NCI-H146 (cell line): ENCODE measurements at regions not wholly inside any gene's neighbourhood (a gene's known extent, or its start where the extent isn't known, plus 50 kb on each side); places are given as distances from the start of the nearest gene placed in this dataset.
"Not testable (repeated sequence)": the region's sequence is repeated elsewhere in the genome, so short reads cannot be mapped to it uniquely, and the experiment has no call there.

Source experiments
- DNase-seq: peaks from one replicate; lab custom pipeline; 2025; lab: John Stamatoyannopoulos, UW

DNA sequence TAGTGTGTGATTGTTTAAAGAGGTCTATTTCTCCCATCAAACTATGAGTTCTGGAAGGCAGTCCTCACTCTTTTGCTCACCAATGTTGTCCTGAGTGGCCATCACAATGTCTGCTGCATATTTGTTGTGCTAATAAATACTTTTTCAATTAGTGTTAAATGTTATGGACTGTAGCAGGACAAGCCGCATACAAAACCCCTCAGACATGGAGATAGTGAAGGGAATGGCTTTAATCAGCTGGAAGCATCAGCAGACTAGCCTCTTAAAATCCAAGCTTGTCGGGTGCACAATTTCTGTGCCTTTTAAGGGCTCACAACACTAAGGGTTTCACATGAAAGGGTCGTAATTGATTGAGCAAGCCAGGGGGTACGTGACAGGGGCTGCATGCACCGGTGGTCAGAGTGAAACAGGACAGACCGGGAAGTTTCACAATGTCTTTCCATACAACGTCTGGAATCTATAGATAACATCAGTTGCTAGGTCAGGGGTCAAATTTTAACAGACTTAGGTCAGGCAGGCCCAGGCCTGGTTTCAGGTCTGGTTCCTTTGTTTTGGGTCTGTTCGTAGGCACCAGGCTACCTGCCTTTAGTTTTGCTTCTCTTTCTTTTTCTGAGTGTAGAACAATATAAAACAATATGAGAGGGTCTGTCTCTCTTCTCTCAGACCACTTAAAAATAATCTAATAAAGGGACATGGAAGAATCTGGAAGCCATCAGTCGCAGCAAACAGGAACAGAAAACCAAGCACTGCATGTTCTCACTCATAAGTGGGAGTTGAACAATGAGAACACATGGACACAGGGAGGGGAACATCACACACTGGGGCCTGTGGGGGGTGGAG lies 327.6 kb upstream of the HTR1E start:
- no peak for DNase-seq

DNA sequence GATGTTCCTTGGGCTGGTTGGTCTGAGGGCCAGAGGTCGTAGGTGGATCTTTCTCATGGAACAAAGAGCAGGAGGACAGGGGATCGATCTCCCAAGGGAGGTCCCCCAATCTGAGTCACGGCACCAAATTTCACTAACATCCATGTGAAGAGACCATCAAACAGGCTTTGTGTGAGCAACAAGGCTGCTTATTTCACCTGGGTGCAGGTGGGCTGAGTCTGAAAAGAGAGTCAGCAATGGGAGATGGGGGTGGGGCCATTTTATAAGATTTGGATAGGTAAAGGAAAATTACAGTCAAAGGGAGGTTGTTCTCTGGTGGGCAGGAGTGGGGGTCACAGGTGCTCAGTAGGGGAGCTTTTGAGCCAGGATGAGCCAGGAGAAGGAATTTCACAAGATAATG lies 334.0 kb upstream of the HTR1E start:
- not testable (repeated sequence) for DNase-seq

DNA sequence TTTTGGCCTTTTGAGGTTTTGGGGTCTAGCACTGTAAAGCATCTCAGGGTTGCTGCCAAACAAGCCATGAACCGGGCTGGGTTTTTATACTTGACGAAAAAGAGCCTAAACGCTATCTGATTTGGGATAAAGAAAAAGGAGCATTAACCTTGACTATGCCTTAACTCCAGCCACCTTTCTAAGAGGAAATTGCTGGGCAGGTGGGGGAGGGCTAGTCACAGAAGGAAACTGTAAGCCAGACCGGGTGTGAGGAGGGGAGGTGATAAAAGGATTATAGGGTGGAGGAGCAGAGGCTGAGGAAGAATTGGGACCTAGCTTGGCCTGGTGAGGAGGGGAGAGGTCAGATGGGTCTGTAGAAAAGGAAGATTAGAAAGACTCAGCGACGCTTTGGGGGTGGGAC lies 335.2 kb upstream of the HTR1E start:
- DNase-seq, result not testable (repeated sequence)

GRCh38 chr6:86598969-86599368 lies 338.4 kb upstream of the HTR1E start:
- DNase-seq, result not testable (repeated sequence)

DNA sequence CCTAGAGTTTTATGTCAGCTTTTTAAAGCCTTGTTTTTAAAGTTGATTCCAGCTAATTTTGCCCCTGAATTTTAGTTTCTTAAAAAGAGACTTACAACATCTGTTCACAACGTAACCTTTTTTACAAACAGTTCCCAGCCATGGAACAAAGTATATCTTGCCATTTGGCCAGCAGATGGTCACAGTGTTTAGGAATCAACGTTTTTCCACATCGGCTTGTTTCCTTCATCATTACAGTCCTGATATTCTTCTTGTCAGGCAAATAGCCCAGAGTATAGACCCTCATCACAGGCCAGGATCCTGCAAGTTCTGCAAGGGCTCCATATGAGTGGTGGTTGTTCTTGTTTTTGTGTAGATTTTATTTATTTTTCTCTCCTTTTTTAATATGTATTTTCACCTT lies 341.7 kb upstream of the HTR1E start:
- no peak for DNase-seq

GRCh38 chr6:86586195-86586594 lies 351.1 kb upstream of the HTR1E start:
- no peak for DNase-seq

- DNase-seq, result no peak
Measured at GRCh38 chr6:86581833-86582232, 355.5 kb upstream of the HTR1E start.

- no peak for DNase-seq
Measured at GRCh38 chr6:86563197-86563596, 374.1 kb upstream of the HTR1E start.

GRCh38 chr6:86558318-86558717 lies 379.0 kb upstream of the HTR1E start:
- no peak for DNase-seq

DNA sequence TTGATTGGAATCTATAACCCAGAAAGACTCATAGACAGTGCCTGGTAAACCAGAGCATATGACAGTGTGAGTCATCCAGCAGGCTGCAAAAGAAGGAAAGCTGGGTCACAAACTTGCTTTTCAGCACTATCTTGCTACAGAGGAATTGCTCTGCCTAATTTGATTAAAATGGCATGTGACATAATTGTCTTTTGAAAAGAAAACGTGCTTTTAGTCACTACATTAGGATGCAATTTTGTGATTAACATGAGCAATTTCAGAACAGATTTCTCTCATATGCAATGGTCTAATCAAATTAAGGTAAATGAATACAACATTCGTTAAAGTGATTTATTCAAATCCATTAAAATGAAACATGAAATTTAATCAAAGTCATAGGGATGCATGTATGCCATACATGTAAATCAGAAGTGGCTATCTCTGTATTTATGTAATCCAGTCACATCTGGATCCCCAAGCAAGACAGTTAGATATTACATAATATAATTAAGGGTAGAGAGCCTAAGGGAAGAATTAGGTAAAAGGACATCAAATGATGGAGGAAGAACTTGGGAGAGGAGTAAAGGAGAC lies 400.0 kb upstream of the HTR1E start:
- no peak for DNase-seq

GRCh38 chr6:86536121-86536520 lies 401.2 kb upstream of the HTR1E start:
- no peak for DNase-seq

DNA sequence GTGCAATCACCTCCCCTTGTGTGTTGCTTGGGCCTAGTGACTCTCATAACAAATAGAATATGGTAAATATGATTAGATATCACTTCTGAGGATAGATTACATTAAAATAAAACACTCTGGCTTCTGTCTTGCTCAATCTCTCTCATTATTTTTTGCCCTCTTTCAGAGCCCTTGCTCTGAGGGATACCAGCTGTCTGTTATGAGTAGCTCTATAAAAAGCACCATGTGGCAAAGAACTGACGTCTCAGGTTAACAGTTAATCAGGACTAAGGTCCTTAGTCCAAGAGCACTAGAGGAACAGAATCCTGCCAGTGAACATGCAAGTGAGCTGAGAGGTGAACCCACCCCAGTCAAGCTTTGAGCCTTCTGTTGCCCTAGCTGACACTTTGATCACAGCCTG lies 402.2 kb upstream of the HTR1E start:
- no peak for DNase-seq

- DNase-seq, result no peak
Measured at GRCh38 chr6:86529635-86530034, 407.7 kb upstream of the HTR1E start.

DNA sequence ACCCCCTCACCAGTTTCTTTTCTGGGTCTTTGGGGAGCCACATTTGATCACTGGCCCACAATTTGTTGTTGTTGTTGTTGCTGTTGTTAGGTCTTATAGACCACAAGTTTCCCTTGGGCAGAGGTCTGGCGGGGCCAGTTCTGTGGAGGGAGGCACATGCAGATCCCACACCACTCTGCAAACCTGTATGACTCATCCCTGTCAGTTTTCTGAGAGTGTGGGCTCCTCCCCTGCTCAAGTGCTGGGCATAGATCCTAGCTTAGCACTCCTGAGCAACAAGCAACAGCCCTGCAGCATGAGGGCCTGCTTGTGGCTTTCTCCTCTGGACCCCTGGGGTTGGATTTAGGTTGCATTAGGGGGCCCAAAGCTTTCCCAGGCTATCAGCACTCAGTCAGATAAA lies 411.1 kb upstream of the HTR1E start:
- no peak for DNase-seq

GRCh38 chr6:86516087-86516486 lies 421.2 kb upstream of the HTR1E start:
- no peak for DNase-seq

GRCh38 chr6:86511962-86512361 lies 425.4 kb upstream of the HTR1E start:
- DNase-seq, result no peak

DNA sequence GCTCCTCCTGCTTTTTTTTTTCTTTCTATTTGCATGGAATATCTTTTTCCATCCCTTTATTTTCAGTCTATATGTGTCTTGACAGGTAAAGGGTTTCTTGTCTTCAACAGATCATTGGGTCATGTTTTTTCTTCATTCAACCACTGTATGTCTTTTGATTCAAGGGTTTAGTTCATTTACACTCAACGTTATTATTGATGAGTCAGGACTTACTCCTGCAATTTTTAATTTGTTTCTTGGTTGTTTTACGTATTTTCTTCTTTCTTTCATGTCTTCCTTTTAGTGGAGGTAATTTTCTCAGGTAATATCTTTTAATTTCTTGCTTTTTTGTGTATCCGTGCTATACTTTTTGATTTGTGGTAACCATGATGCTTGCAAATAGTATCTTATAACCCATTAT lies 429.1 kb upstream of the HTR1E start:
- DNase-seq, result no peak

DNA sequence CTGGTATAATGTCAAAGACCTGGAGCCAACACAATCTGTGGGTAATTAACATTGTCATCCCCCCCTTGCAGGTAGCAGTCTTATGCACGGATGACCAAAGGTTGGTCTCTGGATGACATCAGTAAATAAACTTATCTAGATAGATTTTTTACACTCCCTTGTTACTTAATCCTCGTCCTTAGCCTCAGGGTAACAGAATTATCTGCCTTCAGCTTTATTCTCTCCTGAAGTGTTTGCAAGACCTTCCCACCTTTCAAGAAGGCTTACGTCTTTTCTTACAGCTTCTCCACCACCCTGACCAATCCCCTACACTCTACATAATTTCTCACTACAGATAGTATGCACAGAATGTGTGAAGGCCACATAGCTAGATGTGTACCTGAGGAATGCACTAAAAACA lies 434.8 kb upstream of the HTR1E start:
- no peak for DNase-seq

DNA sequence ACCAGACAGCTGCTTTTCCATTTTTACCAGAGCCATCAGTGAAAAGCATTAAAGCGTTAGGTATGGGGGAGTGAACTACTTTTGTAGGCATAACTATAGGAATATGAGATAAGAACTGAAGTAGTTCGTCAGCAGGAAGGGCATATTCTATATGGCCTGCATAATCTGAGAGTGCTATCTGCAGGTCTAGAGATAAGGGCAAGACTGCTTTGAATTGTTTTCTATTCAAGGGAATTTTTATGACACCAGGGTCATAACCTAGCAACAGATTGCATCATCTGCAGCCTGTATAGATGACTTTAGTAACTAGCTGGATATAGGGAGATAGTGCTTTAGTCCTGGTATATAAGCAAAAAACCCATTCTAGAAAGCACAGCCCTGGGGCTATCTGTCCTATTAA lies 437.3 kb upstream of the HTR1E start:
- DNase-seq, result no peak

GRCh38 chr6:86489042-86489441 lies 448.3 kb upstream of the HTR1E start:
- not testable (repeated sequence) for DNase-seq

GRCh38 chr6:86487660-86488221 lies 449.6 kb upstream of the HTR1E start:
- no peak for DNase-seq

DNA sequence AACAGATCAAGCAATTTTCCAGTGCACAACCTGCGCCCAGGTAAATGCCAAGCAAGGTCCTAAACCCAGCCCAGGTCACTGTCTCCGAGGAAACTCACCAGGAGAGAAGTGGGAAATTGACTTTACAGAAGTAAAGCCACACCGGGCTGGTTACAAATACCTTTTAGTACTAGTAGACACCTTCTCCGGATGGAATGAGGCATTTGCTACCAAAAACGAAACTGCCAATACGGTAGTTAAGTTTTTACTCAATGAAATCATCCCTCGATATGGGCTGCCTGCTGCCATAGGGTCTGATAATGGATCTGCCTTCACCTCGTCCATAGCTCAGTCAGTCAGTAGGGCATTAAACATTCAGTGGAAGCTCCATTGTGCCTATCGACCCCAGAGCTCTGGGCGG lies 459.0 kb upstream of the HTR1E start:
- DNase-seq, result not testable (repeated sequence)

GRCh38 chr6:86477500-86478148 lies 459.7 kb upstream of the HTR1E start:
- peak; percentile 6 for DNase-seq
